ENCODE measurements at regions not wholly inside any gene's neighbourhood (a gene's known extent, or its start where the extent isn't known, plus 50 kb on each side); places are given as distances from the start of the nearest gene placed in this dataset.

DNA sequence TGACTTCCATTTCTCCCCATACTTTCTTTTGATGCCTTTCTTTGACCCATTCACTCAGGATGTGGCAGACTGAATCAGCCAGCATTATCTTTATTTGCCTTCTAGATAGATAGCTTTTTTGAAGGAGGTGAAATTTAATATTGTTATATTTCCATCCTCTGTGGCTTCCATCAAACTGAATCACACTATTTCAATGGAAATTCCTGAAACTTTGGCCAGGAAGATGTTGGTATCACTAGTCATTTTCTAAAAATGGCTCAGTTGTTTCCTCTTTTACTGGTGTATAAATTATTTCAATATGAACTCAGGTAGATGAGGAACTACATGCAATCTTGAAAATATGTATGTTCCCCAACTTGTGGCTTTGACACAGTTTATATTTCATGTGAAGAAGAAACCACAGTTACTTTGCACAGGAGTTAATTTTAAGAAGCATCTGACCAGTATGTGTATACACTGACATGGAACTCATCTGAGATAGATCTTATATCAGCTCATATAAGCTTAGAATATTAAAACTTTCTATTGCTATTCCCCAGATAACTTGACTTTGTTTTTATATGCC, 248.3 kb downstream of the CGGBP1 start:
- no peak overlapping the region for H3K14ac ChIP-seq (ENCODE audit: low read length in 2 of 2)
- no peak overlapping the region for H3K23ac ChIP-seq (ENCODE audit: low read length in 2 of 2)
- no peak overlapping the region for H2AFZ ChIP-seq (ENCODE audit: low read depth, low read length)
- H3K27me3 ChIP-seq (ENCODE audit: control insufficient read depth in 1 of 2, insufficient read depth in 1 of 2, low read length in 2 of 2) = no peaks in the 10 kb centered on the region
- no peak overlapping the region for H2BK5ac ChIP-seq (ENCODE audit: low read depth, low read length, poor library complexity, severe bottlenecking)
- H2BK15ac ChIP-seq (ENCODE audit: low read depth, poor library complexity, severe bottlenecking) = no peak overlapping the region
- no peak overlapping the region for H3K9ac ChIP-seq (ENCODE audit: low read length)
- H4K91ac ChIP-seq (ENCODE audit: low read length) = no peak overlapping the region
- no peak for DNase-seq
- H3K36me3 ChIP-seq (ENCODE audit: control insufficient read depth in 1 of 2, insufficient read depth in 2 of 2, low read depth in 1 of 2, low read length in 2 of 2) = no peaks in the 10 kb centered on the region
- no peak overlapping the region for H2AK5ac ChIP-seq (ENCODE audit: low read length, severe bottlenecking)
- no peaks in the 10 kb centered on the region for H3K79me1 ChIP-seq (replicated peaks; ENCODE audit: low read length, poor library complexity, severe bottlenecking)
- no peak overlapping the region for H2BK12ac ChIP-seq (ENCODE audit: low read length in 2 of 2)
- no peak overlapping the region for H3K27ac ChIP-seq (ENCODE audit: low read length, poor library complexity, severe bottlenecking)
- peaks cover 5% of the 10 kb centered on the region for H3K9me3 ChIP-seq (ENCODE audit: control insufficient read depth, low read length)
- no peak overlapping the region for H4K8ac ChIP-seq (ENCODE audit: low read length)
- no peak overlapping the region for H3K4ac ChIP-seq (ENCODE audit: low read depth in 1 of 2, low read length in 2 of 2)
- H3K4me3 ChIP-seq (ENCODE audit: insufficient read depth in 1 of 2, low read depth in 1 of 2, low read length in 2 of 2) = no peak overlapping the region
- no peak overlapping the region for H3K4me2 ChIP-seq (ENCODE audit: low read length, poor library complexity, severe bottlenecking)
- H3K4me1 ChIP-seq (ENCODE audit: control insufficient read depth, insufficient read depth, low read depth, low read length) = no peaks in the 10 kb centered on the region
- no peak overlapping the region for H2BK120ac ChIP-seq (ENCODE audit: low read depth, low read length)
- no peak overlapping the region for H3K18ac ChIP-seq (ENCODE audit: low read depth in 1 of 2, low read length in 2 of 2)

GRCh38 chr3:87805670-87806069, 253.1 kb downstream of the CGGBP1 start:
- no peak overlapping the region for H4K8ac ChIP-seq (ENCODE audit: low read length)
- no peaks in the 10 kb centered on the region for H3K9me3 ChIP-seq (ENCODE audit: control insufficient read depth, low read length)
- no peak overlapping the region for H2AFZ ChIP-seq (ENCODE audit: low read depth, low read length)
- no peak overlapping the region for H2BK5ac ChIP-seq (ENCODE audit: low read depth, low read length, poor library complexity, severe bottlenecking)
- H3K9ac ChIP-seq (ENCODE audit: low read length) = no peak overlapping the region
- H3K14ac ChIP-seq (ENCODE audit: low read length in 2 of 2) = no peak overlapping the region
- H3K4me2 ChIP-seq (ENCODE audit: low read length, poor library complexity, severe bottlenecking) = no peak overlapping the region
- H4K91ac ChIP-seq (ENCODE audit: low read length) = no peak overlapping the region
- no peaks in the 10 kb centered on the region for H3K79me1 ChIP-seq (replicated peaks; ENCODE audit: low read length, poor library complexity, severe bottlenecking)
- H2BK15ac ChIP-seq (ENCODE audit: low read depth, poor library complexity, severe bottlenecking) = no peak overlapping the region
- H3K4ac ChIP-seq (ENCODE audit: low read depth in 1 of 2, low read length in 2 of 2) = no peak overlapping the region
- H3K27me3 ChIP-seq (ENCODE audit: control insufficient read depth in 1 of 2, insufficient read depth in 1 of 2, low read length in 2 of 2) = no peaks in the 10 kb centered on the region
- no peak overlapping the region for H2AK5ac ChIP-seq (ENCODE audit: low read length, severe bottlenecking)
- H2BK120ac ChIP-seq (ENCODE audit: low read depth, low read length) = no peak overlapping the region
- no peaks in the 10 kb centered on the region for H3K36me3 ChIP-seq (ENCODE audit: control insufficient read depth in 1 of 2, insufficient read depth in 2 of 2, low read depth in 1 of 2, low read length in 2 of 2)
- H3K4me1 ChIP-seq (ENCODE audit: control insufficient read depth, insufficient read depth, low read depth, low read length) = no peaks in the 10 kb centered on the region
- no peak overlapping the region for H3K27ac ChIP-seq (ENCODE audit: low read length, poor library complexity, severe bottlenecking)
- H2BK12ac ChIP-seq (ENCODE audit: low read length in 2 of 2) = no peak overlapping the region
- DNase-seq = no peak
- no peak overlapping the region for H3K23ac ChIP-seq (ENCODE audit: low read length in 2 of 2)
- H3K18ac ChIP-seq (ENCODE audit: low read depth in 1 of 2, low read length in 2 of 2) = no peak overlapping the region
- H3K4me3 ChIP-seq (ENCODE audit: insufficient read depth in 1 of 2, low read depth in 1 of 2, low read length in 2 of 2) = no peak overlapping the region
- 100% methylated on average over 2 of the region's 5 CpGs for WGBS

DNA sequence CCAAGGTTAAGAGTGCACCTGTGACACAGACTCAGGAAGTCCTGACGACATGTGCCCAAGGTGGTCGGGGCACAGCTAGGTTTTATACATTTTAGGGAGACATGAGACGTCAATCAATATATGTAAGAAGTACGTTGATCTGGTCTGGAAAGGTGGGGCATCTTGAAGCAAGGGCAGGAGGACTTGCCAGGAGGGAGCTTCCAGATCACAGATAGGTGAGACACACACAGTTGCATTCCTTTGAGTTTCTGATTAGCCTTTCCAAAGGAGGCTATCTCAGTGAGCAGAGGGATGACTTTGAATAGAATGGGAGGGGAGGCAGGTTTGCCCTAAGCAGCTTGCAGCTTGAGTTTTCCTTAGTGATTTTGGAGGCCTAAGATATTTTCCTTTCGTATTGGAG, 257.4 kb downstream of the CGGBP1 start:
- Histone ChIP-seq H2BK5ac (ENCODE audit: low read depth, low read length, poor library complexity, severe bottlenecking) (no peak overlapping the region), H3K4me2 (ENCODE audit: low read length, poor library complexity, severe bottlenecking) (no peak overlapping the region), H3K9ac (ENCODE audit: low read length) (no peak overlapping the region), H2BK120ac (ENCODE audit: low read depth, low read length) (no peak overlapping the region), H3K23ac (ENCODE audit: low read length in 2 of 2) (no peak overlapping the region), H4K91ac (ENCODE audit: low read length) (no peak overlapping the region), H3K79me1 (replicated peaks; ENCODE audit: low read length, poor library complexity, severe bottlenecking) (no peaks in the 10 kb centered on the region), H3K4ac (ENCODE audit: low read depth in 1 of 2, low read length in 2 of 2) (no peak overlapping the region), H3K4me1 (ENCODE audit: control insufficient read depth, insufficient read depth, low read depth, low read length) (no peaks in the 10 kb centered on the region), H2AK5ac (ENCODE audit: low read length, severe bottlenecking) (no peak overlapping the region), H2AFZ (ENCODE audit: low read depth, low read length) (no peak overlapping the region), H3K9me3 (ENCODE audit: control insufficient read depth, low read length) (no peaks in the 10 kb centered on the region), H3K18ac (ENCODE audit: low read depth in 1 of 2, low read length in 2 of 2) (no peak overlapping the region), H3K4me3 (ENCODE audit: insufficient read depth in 1 of 2, low read depth in 1 of 2, low read length in 2 of 2) (no peak overlapping the region), H3K27ac (ENCODE audit: low read length, poor library complexity, severe bottlenecking) (no peak overlapping the region), H3K14ac (ENCODE audit: low read length in 2 of 2) (no peak overlapping the region), H3K36me3 (ENCODE audit: control insufficient read depth in 1 of 2, insufficient read depth in 2 of 2, low read depth in 1 of 2, low read length in 2 of 2) (no peaks in the 10 kb centered on the region), H3K27me3 (ENCODE audit: control insufficient read depth in 1 of 2, insufficient read depth in 1 of 2, low read length in 2 of 2) (no peaks in the 10 kb centered on the region), H2BK15ac (ENCODE audit: low read depth, poor library complexity, severe bottlenecking) (no peak overlapping the region), H2BK12ac (ENCODE audit: low read length in 2 of 2) (no peak overlapping the region), H4K8ac (ENCODE audit: low read length) (no peak overlapping the region)
- 57% methylated on average over 4 of the region's 5 CpGs for WGBS
- no peak for DNase-seq

DNA sequence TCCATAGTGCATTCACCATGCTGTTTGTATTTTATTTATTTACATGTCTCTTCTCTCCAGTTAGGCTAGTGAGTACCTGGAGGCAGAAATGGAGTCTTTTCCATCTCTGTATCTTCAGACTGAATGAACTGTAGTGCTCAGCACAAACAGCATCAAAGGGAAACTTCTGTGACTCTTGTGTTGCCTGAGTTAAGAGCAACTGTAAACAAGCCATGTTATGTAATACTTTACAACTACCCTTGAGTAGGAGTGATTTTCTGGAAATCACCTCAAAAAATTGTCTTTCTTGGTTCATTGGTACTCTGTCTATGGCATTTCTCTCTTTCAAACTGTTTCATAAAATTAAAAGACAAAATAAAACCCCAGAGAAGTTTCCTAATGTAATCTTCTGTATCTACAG, 258.3 kb downstream of the CGGBP1 start:
- no peak overlapping the region for H3K27ac ChIP-seq (ENCODE audit: low read length, poor library complexity, severe bottlenecking)
- H3K79me1 ChIP-seq (replicated peaks; ENCODE audit: low read length, poor library complexity, severe bottlenecking) = no peaks in the 10 kb centered on the region
- no peaks in the 10 kb centered on the region for H3K4me1 ChIP-seq (ENCODE audit: control insufficient read depth, insufficient read depth, low read depth, low read length)
- no peak overlapping the region for H2BK15ac ChIP-seq (ENCODE audit: low read depth, poor library complexity, severe bottlenecking)
- H2AK5ac ChIP-seq (ENCODE audit: low read length, severe bottlenecking) = no peak overlapping the region
- no peaks in the 10 kb centered on the region for H3K36me3 ChIP-seq (ENCODE audit: control insufficient read depth in 1 of 2, insufficient read depth in 2 of 2, low read depth in 1 of 2, low read length in 2 of 2)
- H2AFZ ChIP-seq (ENCODE audit: low read depth, low read length) = no peak overlapping the region
- no peak overlapping the region for H3K14ac ChIP-seq (ENCODE audit: low read length in 2 of 2)
- H2BK12ac ChIP-seq (ENCODE audit: low read length in 2 of 2) = no peak overlapping the region
- H3K4ac ChIP-seq (ENCODE audit: low read depth in 1 of 2, low read length in 2 of 2) = no peak overlapping the region
- H3K27me3 ChIP-seq (ENCODE audit: control insufficient read depth in 1 of 2, insufficient read depth in 1 of 2, low read length in 2 of 2) = peaks cover 0 to 6% of the 10 kb centered on the region in 2 experiments
- H3K9ac ChIP-seq (ENCODE audit: low read length) = no peak overlapping the region
- no peak overlapping the region for H3K4me2 ChIP-seq (ENCODE audit: low read length, poor library complexity, severe bottlenecking)
- H2BK120ac ChIP-seq (ENCODE audit: low read depth, low read length) = no peak overlapping the region
- H4K91ac ChIP-seq (ENCODE audit: low read length) = no peak overlapping the region
- H3K18ac ChIP-seq (ENCODE audit: low read depth in 1 of 2, low read length in 2 of 2) = no peak overlapping the region
- no peaks in the 10 kb centered on the region for H3K9me3 ChIP-seq (ENCODE audit: control insufficient read depth, low read length)
- no peak overlapping the region for H2BK5ac ChIP-seq (ENCODE audit: low read depth, low read length, poor library complexity, severe bottlenecking)
- H3K23ac ChIP-seq (ENCODE audit: low read length in 2 of 2) = no peak overlapping the region
- DNase-seq = no peak
- no peak overlapping the region for H3K4me3 ChIP-seq (ENCODE audit: insufficient read depth in 1 of 2, low read depth in 1 of 2, low read length in 2 of 2)
- H4K8ac ChIP-seq (ENCODE audit: low read length) = no peak overlapping the region
